ENCODE measurements at regions not wholly inside any gene's neighbourhood (a gene's known extent, or its start where the extent isn't known, plus 50 kb on each side); places are given as distances from the start of the nearest gene placed in this dataset.

DNA sequence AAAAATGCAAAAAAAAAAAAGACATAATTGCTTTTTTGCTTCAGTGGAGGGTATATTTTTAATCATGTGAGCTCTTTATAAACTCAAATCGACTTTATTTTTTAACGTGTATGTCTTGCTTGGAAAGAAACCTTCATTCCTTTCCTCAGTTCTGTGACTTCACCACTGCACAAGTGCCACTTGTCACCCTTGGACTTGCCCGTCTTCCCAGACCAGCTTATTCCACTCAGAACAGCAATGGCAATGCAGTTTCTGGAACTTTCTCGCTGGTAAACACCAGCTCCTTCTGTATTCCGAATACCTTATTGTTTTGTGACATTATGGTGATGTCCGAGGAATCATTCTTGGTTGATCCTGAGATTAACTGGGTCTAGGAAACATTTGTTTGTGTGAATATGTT, 440.5 kb upstream of the ADAMTS16 start:
- DNase-seq (ENCODE audit: low read depth in 2 of 2), result no peak

DNA sequence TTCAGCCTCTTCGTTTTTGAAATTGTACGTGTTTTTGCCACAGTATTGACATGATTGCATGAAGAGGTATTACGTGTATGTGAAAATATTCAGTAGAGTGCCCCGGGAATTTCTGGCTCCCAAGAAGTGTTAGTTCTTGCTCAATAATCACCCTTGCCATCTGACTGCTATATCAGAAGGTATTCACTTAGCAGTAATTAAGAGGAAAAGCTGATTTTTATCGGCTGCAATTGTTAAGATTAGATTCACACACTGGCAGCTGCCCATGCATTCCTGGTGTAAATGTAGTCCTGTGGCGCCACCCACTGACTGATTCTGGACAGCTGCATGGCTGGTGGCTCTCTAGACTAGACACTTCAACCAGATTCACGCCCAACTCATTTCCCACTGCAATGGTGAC, 440.1 kb upstream of the ADAMTS16 start:
- DNase-seq (ENCODE audit: low read depth in 2 of 2), result no peak

DNA sequence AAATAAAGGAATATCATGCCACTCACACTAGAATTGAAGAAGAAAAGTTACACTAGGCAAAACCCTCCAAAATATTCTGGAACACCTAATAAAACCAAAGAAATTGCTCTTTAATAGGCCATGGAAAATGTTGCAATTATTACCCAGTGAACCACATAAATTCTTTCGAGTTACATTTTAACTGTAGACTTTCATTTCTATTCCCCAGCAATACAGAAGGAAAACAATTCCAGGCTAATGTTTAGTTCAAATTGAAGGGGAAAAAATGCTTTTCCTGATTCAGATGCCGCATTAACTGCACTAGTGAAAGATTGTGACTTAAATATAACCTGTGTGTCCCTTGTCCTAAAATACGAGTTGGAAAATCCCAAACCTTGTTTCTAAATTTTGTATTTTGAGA, 439.3 kb upstream of the ADAMTS16 start:
- no peak for DNase-seq (ENCODE audit: low read depth in 2 of 2)

DNA sequence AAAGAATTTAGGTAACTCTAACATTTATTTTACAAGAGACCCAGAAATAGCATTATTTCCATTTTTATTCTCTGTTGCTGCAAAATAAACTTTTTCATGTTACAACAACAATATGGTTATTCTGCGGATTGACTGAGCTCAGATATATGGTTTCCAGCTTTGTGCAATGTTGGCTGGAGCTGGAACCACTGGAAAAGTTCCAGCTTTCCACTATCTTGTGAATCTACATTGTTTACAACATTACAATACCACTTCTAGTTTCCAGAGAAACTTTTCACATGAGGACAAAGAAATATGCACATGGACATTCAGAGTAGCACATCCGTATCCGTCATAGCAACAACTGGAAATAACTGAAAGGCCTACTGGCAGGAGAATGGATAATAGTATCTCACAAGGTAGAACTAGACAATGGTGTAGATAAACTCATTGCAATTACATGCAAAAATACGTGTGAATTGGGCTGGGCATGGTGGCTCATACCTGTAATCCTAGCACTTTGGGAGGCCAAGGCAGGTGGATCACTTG, 436.1 kb upstream of the ADAMTS16 start:
- no peak for DNase-seq (ENCODE audit: low read depth in 2 of 2)

DNA sequence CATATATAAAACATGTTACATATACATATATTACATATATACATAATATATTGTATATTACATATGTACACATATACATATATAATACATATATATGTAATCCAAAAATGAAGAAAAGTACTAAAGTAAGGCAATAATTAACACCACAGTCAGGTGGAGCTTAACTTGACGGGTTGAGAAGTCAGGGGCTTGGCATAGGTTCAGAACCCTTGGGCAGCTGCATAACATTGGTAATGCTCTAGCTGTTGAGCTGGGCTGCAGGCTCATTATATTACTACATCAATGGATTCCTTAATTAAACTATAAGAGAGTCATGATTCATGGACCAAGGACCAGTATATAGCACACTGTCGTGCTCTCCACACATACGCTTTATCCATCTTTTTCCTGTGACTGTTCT, 435.2 kb upstream of the ADAMTS16 start:
- DNase-seq (ENCODE audit: low read depth in 2 of 2), result no peak

DNA sequence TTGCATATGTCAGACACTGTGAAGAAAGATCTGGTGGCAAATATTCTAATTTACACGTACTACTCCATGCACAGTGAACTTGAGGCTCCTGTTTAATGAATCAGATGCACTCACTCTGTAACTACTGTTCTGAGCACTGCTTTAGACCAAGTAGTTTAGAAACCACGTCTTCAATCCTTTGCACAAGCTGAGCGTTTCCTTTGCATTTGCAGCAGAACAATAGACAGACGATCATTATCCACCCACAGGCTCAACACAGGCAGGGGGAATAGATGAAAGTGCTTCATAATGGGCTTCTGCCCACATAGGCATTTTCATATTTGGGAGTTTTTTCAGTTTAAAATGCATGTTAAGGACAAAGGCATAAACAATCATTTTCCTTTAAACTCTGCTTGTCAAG, 423.3 kb upstream of the ADAMTS16 start:
- DNase-seq (ENCODE audit: low read depth in 2 of 2), result no peak

DNA sequence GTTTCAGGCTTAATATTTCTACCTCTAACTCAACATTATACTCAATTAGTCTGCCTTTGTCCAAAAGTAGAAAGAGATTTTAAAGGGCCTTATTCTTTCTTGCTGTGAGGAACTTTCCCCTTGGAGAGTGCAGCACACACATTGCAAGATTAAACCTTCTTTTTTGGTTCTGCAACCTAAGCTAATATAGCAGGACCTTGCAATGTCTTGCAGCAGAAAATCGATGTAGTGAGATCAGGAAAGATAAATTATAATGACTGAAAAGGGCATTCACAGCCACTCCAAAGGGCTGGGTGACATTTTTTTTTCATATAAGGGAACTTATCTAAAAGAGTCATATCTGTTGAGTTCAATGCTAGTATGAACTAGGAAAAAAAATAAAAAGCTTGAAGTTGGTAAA, 422.7 kb upstream of the ADAMTS16 start:
- no peak for DNase-seq (ENCODE audit: low read depth in 2 of 2)

DNA sequence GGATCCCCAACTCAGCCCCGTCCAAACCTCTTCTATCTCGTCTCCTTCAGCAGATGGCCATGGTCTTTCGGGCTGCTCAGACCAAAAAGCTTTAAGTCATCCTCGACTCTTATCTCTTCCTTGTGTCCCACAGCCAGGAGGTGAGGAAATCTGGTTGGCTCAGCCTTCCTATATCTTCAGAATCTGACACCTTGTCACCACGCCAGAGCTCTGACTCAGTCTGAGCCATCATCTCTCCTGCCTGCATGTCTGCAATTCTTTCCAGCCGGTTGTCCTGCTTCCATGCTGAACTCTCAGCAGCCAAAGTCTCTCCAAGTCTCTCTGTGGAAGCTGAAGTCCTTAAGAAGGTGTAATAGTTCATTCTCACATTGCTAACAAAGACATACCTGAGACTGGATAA, 419.3 kb upstream of the ADAMTS16 start:
- no peak for DNase-seq (ENCODE audit: low read depth in 2 of 2)

DNA sequence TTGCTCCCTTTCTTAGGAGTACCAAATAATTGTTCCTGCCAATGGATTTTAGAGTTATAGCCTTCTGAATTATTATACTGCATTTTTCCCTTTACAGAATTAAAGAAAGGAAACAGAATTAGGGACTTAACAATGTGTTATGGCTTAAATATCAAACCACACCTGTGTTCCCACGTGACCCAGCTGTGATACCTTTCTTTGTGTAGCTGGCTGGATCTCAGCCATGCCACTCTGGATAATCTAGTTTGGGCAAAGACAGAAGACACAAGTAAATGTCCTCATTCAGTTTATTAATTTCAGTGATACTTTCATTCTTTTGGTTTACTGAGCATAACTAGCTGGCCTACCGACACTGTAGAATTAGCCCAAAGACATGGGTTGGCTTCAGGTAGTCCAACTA, 417.2 kb upstream of the ADAMTS16 start:
- DNase-seq (ENCODE audit: low read depth in 2 of 2), result no peak

DNA sequence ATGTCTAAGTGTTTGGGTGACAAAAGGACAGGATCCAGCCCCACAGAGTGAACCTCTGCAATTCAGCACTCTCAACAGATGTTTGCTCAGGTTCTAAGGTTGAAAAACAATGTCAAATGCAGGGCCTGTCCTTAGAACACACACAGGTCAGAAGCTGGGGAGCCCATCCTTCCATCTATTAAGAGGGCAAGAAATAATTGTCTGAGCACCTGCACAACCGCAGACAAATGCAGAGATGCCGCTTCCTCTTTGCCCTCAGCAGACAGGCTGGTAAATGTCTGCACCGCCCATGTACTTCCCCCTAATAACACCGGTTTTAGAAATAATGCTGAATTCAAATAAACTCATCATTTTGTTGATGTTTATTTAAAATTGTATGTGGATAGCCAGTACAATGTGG, 414.5 kb upstream of the ADAMTS16 start:
- no peak for DNase-seq (ENCODE audit: low read depth in 2 of 2)

DNA sequence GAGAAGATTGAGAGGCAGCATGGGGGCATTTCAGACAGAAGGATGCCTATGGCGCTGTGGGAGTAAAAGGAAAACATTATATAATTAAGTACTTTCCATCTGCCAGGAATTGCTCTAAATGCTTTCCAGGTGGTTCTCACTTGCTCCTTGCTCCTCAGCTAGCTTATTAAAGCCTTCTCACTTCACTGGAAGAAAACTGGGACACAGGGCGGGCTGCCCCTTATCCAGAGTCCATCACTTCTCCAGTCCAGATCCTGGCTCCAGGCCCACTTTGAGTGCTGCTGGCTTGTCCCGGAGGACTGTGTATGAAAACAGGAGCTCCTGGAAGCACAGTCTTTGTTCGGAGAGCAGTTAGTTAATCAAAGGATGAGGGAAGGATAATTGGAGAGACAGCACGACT, 409.9 kb upstream of the ADAMTS16 start:
- no peak for DNase-seq (ENCODE audit: low read depth in 2 of 2)

DNA sequence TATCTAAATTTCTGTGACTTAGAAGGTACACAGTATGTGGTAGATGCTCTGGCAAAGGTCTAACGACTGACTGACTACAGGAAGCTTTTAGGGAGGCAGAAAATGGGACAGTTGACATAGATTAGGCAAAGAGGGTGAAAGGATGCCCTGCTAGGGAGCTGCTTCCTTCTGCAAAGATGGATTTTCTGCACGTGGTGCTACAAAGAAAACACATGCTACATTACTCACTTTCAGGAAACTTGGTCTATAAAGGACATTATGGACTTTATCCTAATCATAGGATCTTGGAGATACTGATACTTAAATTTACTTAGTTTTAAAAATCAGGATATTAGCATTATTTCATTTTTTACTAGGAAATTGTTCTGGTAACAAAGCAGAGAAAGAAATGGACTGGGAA, 405.8 kb upstream of the ADAMTS16 start:
- DNase-seq (ENCODE audit: low read depth in 2 of 2), result no peak

DNA sequence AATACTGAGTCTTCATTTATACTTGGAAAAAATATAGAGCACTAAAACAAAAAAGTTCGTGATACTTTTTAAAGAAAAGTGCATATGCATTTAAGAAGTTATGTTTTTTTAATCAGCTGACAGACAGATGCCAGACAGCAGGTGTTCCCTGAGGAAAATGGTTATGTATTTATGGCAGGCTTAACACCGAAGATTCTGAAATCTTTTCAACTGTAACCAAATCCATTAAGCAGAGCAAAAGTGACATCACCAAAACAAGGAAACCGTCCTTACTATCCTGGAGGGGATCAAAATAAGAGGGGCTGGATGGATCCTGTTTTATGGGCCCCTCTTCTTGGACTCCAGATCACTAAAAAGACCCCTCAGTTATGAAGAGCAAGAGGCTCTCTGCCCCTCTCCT, 404.9 kb upstream of the ADAMTS16 start:
- DNase-seq (ENCODE audit: low read depth in 2 of 2), result no peak

DNA sequence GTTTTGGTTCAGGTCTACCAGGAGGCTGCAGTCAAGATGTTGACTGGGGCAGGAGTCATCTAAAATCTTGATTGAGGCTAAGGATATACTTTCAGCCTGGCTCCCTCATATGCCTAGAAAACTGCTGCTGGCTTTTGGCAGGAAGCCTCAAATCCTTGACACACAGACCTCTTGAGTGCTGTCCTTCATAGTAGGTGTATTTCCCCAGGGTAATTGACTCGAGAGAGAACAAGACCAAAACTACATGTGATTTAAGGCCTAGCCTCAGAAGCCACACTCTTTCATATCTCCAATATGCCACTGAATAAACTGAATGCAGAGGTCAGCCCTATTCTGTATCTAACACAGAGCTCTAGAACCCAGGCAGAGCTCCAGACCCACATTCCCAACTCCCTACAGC, 402.3 kb upstream of the ADAMTS16 start:
- no peak for DNase-seq (ENCODE audit: low read depth in 2 of 2)

DNA sequence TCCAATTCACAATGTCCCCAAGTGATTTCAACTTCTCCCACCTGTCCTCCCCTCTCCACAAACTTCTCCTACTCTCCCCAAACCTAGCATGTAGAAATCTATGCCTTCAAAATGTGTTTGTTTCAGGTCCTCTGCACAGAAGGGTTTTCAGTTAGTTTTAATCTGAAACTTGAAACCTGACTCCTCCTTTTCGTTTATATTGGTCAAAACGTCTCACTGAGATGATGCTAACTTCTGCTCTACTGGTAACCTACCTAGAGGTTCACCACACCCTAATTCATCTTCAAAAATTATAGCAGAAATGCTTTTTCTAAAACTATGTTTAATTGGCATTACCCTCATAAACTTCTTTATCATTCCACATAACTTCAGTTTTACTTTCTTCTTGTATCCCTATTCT, 401.8 kb upstream of the ADAMTS16 start:
- no peak for DNase-seq (ENCODE audit: low read depth in 2 of 2)

DNA sequence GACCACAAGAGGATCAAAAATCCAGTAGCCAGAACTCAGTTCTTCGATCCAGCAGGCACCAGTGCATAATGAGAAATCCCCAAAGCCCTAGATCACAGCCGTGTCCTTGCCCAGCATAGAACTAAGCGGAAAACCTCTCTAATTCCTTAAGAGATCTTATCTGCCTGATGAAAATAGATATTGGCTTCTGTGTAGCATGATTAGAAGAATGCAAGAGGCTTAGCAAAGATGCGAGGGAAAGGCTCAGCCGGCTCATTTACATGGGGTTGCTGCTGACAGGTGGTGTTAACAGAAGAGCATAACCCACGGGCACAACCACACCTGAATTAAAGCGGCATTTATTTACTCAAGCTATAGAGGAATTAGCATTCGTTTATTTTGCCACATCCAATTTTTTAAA, 400.0 kb upstream of the ADAMTS16 start:
- DNase-seq (ENCODE audit: low read depth in 2 of 2), result no peak

DNA sequence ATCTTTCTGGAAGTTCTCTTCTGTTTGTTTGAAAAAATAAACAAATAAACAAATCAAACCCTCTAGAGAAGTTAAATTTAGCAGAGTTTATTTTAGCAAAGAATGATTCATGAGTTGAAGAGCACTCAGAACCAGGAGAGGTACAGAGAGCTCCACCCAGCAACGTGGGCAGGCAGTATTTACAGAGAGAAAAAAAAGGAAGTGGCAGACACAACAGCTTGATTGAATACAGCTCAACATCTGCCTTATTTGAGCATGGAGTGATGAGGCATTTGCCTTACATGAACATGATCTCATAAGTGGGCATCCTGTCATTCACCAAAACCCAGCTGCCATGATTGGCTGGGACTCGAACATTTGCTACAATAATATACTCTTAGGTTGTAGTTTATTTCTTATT, 381.6 kb upstream of the ADAMTS16 start:
- DNase-seq (ENCODE audit: low read depth in 2 of 2), result no peak

DNA sequence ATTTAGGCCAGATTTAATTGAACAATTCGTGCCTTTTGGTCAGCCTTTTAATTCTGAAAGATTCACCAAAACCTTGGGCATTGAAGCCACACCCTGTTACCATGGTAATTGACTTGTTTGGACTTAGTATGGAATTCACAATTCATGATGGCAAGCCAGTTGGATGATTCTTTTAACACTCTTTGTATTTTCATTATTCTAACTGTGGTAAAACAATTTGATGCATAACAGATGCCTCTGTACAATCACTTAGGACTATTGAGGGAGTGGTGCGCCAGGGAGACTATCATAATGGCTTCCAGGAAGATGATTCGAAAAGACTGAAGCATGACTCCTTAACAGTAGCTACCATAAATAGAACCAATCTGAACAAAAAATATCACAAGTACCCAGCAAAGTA, 381.1 kb upstream of the ADAMTS16 start:
- DNase-seq (ENCODE audit: low read depth in 2 of 2), result no peak

DNA sequence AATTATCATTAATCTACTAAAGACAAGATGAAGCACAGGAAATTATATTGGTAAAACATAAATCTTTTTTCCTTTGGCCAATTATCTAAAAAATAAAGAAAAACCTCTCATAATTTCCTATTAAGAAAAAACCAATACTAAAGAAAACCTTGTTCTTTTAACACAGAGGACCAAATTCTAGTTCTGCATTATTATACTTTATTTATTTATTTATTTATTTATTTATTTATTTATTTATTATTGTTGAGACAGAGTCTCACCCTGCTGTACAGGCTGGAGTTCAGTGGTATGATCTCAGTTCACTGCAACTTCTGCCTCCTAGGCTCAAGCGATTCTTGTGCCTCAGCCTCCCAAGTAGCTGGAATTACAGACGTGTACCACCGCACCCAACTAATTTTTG, 377.8 kb upstream of the ADAMTS16 start:
- no peak for DNase-seq (ENCODE audit: low read depth in 2 of 2)

DNA sequence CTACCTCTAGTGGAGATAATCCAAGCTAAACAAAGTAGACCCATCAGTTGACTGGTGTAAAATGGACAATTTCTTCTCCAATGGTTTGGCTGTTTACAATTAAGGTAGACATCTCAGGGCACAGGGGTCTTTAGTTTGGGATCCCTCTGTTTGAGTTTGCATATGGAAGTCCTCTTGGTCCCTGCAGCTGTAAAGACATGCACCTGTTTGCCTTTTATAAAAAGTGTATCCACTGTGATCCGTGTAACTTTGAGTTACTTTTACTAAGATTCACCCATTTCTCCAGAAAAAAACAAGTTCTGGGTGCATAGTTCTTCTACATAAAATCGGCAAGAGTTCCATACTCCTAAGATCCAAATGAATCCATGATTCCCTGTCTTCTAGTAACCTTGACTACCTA, 374.7 kb upstream of the ADAMTS16 start:
- no peak for DNase-seq (ENCODE audit: low read depth in 2 of 2)

DNA sequence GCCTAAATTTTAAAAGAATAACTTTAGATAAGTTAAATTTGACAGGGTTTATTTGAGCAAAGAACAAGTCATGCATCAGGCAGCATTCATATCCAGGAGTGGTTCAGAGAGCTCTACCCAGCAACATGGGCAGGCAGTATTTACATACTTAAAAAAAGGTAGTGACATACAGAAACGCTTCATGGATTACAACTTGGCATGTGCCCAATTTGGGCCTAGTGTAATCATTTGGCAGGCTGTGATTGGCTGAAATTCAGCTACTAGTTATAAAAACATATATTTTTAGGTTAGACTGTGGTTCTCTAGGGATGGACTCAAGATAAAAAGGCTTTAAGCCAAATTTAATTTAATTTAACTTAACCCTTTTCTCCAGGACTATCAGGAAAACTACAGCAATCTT, 374.0 kb upstream of the ADAMTS16 start:
- DNase-seq (ENCODE audit: low read depth in 2 of 2), result no peak

DNA sequence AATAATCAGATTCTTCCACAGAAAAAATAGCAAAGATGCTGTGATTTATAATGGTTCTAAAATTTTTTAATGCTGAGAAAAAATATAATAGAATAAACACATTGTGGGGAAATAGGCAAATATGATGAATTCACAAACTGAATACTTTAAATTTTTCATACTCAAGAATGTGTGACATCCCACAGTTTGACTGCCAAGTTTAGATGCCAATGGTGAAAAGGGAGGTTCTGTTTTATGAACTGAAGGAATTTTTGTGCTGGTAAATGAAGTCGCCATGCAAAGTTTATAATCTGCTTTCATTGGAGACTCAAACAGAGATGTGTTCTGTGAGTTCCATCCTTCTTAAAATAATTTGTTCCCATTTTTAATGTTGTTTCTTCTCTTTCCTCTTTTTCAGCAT, 367.5 kb upstream of the ADAMTS16 start:
- DNase-seq (ENCODE audit: low read depth in 2 of 2), result no peak

DNA sequence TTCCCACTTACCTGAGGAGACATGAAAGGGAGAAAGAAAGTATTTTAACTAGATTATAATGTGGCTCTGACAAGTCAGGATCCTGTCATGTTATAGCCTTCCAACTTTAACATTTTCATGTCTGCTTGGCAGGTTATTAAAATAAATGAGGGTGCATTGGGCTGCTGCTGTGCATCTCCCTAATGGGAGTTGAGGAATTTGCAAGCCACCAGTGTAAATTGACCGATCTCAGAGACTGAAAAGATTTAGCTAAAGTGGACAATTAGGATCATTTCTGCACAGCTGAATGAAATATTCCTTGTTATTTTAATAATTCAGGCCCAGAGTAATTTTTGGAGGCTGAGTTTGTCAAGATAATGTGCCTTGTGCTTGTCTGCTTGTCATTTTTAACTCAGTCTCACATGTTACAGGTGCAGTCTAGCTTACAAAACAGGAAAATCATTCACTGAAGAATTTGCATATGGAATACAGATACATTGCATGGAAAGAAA, 366.3 kb upstream of the ADAMTS16 start:
- DNase-seq (ENCODE audit: low read depth in 2 of 2), result no peak

DNA sequence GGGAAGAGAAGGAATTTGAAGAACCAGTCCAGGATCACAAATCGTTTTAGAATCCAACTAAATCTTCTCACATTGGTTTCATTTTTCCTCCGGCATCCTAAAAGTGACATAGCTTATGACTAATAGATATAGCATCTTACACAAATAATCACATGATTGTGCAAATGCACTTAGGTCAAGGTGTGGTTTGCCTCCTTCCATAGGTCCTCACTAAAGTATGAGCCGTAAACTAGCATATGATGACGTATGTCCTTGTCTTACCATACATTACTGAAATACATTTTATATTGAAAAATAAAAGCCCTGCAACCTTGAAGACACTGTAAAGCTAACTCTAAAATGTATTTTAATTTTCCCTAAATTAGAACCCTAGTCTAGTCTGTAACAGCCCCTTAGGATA, 362.7 kb upstream of the ADAMTS16 start:
- no peak for DNase-seq (ENCODE audit: low read depth in 2 of 2)

DNA sequence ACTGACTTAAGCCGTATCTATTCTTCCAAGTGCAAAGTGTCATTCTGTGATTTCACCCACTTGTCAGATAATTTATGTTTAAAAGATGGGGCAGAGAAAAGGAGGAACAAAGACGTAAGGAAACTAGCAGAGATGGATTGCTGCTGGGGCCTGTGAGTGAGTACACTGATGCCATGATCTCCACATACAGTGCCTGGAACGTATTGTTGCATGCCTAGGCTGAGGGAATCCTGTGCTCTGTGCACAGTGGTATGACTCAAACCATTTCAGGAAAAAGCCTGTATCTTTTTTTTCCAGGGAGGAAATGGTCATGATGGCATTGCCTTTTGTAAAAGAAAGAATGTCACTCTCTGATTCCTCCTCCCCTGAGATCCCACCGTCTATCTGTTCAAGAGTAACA, 359.5 kb upstream of the ADAMTS16 start:
- DNase-seq (ENCODE audit: low read depth in 2 of 2), result no peak
